ENCODE measurements at regions not wholly inside any gene's neighbourhood (a gene's known extent, or its start where the extent isn't known, plus 50 kb on each side); places are given as distances from the start of the nearest gene placed in this dataset.

DNA sequence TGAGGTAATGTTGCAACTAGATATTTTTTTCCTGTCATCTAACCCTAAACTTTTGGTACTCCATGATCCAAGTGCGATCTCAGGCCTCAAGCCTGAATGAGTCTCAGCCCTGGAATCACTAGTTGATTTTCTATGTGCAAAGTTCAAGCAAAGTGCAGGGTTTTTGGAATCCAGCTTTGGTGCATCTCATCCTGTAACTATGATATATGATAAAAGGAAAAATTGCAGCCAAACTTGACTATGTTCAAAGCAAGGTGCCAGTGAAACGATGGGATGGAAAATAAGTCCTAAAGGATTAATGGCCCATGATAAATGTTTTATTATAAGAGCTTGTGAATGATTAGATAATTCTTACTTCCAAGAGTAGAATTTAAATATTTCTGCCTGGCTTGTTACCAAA lies 78.9 kb upstream of the NT5C1B start:
- ATAC-seq (no peak), DNase-seq (no peak)
- TF ChIP-seq, protein P1, sequence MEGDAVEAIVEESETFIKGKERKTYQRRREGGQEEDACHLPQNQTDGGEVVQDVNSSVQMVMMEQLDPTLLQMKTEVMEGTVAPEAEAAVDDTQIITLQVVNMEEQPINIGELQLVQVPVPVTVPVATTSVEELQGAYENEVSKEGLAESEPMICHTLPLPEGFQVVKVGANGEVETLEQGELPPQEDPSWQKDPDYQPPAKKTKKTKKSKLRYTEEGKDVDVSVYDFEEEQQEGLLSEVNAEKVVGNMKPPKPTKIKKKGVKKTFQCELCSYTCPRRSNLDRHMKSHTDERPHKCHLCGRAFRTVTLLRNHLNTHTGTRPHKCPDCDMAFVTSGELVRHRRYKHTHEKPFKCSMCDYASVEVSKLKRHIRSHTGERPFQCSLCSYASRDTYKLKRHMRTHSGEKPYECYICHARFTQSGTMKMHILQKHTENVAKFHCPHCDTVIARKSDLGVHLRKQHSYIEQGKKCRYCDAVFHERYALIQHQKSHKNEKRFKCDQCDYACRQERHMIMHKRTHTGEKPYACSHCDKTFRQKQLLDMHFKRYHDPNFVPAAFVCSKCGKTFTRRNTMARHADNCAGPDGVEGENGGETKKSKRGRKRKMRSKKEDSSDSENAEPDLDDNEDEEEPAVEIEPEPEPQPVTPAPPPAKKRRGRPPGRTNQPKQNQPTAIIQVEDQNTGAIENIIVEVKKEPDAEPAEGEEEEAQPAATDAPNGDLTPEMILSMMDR (IDR thresholded peaks at IDR 0.05): no peak
- Histone ChIP-seq H3K9me3 (no peaks in the 10 kb centered on the region), H3K36me3 (ENCODE audit: low read depth) (no peaks in the 10 kb centered on the region), H3K4me1 (ENCODE audit: low read depth) (no peaks in the 10 kb centered on the region), H3K4me3 (no peak overlapping the region)
- intact Hi-C loops (cut with DNase I, micrococcal nuclease): no loop called here

DNA sequence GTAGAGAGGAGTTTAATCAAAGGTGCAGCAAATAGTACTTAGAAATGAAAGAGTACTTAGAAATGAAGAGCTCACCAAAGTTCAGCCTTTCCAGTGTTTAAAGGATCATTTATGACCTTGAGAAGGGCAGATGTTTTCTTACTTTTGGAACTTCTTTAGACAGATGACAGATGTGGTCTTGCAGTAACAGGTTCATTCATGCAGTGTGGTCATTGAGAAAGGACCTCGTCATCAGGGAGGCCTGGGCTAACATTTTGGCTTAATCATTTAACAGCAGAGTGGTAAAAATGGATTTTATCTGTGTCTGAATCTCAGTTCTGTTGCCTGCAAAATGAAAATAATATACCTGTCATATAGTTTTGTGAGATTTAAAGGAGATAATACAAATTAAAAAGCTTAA lies 75.1 kb upstream of the NT5C1B start:
- TF ChIP-seq, protein P1 (IDR thresholded peaks at IDR 0.05): no peak

GRCh38 chr2:18663861-18664260 lies 74.5 kb upstream of the NT5C1B start:
- intact Hi-C loops (cut with DNase I, micrococcal nuclease): no loop called here
- Histone ChIP-seq H3K36me3 (ENCODE audit: low read depth) (no peaks in the 10 kb centered on the region), H3K9me3 (no peaks in the 10 kb centered on the region), H3K4me1 (ENCODE audit: low read depth) (no peaks in the 10 kb centered on the region), H3K4me3 (no peak overlapping the region)
- TF ChIP-seq, protein P1 (IDR thresholded peaks at IDR 0.05): no peak
- DNase-seq (no peak), ATAC-seq (no peak)

More for the DNA sequence above, 75.1 kb upstream of the NT5C1B start:
- intact Hi-C loops (cut with DNase I, micrococcal nuclease): no loop called here
- H3K36me3 ChIP-seq (ENCODE audit: low read depth): no peaks in the 10 kb centered on the region
- H3K4me3 ChIP-seq: no peak overlapping the region
- ATAC-seq (no peak), DNase-seq (no peak)
- H3K4me1 ChIP-seq (ENCODE audit: low read depth): no peaks in the 10 kb centered on the region
- no peaks in the 10 kb centered on the region for H3K9me3 ChIP-seq

GRCh38 chr2:18662689-18663088 lies 73.3 kb upstream of the NT5C1B start:
- H3K36me3 ChIP-seq (ENCODE audit: low read depth): no peaks in the 10 kb centered on the region
- H3K4me3 ChIP-seq: no peak overlapping the region
- H3K9me3 ChIP-seq: no peaks in the 10 kb centered on the region
- DNase-seq (no peak), ATAC-seq (no peak)
- H3K4me1 ChIP-seq (ENCODE audit: low read depth): no peaks in the 10 kb centered on the region
- intact Hi-C loops (cut with DNase I, micrococcal nuclease): no loop called here
- TF ChIP-seq, protein P1 (IDR thresholded peaks at IDR 0.05): no peak

DNA sequence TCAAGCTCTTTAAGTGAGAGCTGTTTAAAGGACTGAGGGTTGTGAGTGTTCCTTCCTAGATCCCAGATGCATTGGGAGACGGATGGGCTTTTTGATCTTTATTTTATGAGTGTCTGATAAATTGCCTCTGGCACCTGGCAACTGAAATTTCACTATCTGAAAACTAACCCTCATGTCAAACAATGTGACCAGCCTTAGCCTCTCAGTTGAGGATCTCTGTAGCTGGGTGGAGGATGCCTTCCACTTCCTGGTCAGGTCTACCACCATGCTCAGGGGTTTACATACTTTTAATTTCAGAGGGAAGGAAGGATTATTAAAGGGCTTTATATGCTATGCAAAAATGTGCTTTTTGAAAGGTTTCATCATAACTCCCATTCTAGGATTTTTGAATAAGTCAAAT lies 70.5 kb upstream of the NT5C1B start:
- no peaks in the 10 kb centered on the region for H3K36me3 ChIP-seq (ENCODE audit: low read depth)
- TF ChIP-seq, protein P1 (IDR thresholded peaks at IDR 0.05): no peak
- peak; percentile 39 for ATAC-seq
- intact Hi-C loops (cut with DNase I, micrococcal nuclease): no loop called here
- no peaks in the 10 kb centered on the region for H3K9me3 ChIP-seq
- H3K4me3 ChIP-seq: no peak overlapping the region
- no peak for DNase-seq
- no peaks in the 10 kb centered on the region for H3K4me1 ChIP-seq (ENCODE audit: low read depth)

DNA sequence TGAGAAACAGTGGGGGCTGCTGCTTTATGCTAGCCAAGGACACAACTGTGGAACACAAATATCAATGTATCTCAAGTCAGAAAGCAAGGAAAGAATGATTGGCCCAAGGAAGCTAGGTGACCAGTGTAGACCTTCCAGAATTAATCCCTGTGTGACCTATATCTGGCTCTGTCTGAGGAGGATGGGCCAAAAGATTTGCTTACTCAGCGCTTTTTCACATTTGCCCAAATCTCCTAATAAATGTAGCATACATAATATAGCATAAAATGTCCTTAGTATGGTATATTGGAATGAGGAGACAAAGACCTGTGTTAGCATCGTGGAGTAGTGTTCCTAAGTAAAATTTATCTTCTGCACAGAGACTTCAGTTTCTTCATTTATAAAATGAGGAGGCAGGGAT lies 66.7 kb upstream of the NT5C1B start:
- H3K4me1 ChIP-seq (ENCODE audit: low read depth): no peaks in the 10 kb centered on the region
- H3K4me3 ChIP-seq: no peak overlapping the region
- intact Hi-C loops (cut with DNase I, micrococcal nuclease): no loop called here
- TF ChIP-seq, protein P1 (IDR thresholded peaks at IDR 0.05): no peak
- no peaks in the 10 kb centered on the region for H3K9me3 ChIP-seq
- no peaks in the 10 kb centered on the region for H3K36me3 ChIP-seq (ENCODE audit: low read depth)
- DNase-seq (no peak), ATAC-seq (no peak)
